ENCODE measurements at regions not wholly inside any gene's neighbourhood (a gene's known extent, or its start where the extent isn't known, plus 50 kb on each side); places are given as distances from the start of the nearest gene placed in this dataset.

- TF ChIP-seq CTCF (IDR thresholded peaks at IDR 0.05; ENCODE audit: low read depth, low read length, missing control alignments) = no peak
- no peak overlapping the region for H3K4me3 ChIP-seq (ENCODE audit: low read depth, low read length)
- no peak for DNase-seq (ENCODE audit: low read depth)
Measured at GRCh38 chr14:34063042-34063441, 112.2 kb upstream of the EGLN3 start.

- no peak for TF ChIP-seq CTCF (IDR thresholded peaks at IDR 0.05; ENCODE audit: low read depth, low read length, missing control alignments)
- no peak overlapping the region for H3K4me3 ChIP-seq (ENCODE audit: low read depth, low read length)
- DNase-seq (ENCODE audit: low read depth) = no peak
Measured at GRCh38 chr14:34062353-34062973, 111.6 kb upstream of the EGLN3 start.

- DNase-seq (ENCODE audit: low read depth) = no peak
- peak overlapping the region; percentile 46 for H3K4me3 ChIP-seq (ENCODE audit: low read depth, low read length)
- TF ChIP-seq CTCF (IDR thresholded peaks at IDR 0.05; ENCODE audit: low read depth, low read length, missing control alignments) = no peak
Measured at GRCh38 chr14:34060651-34060999, 109.8 kb upstream of the EGLN3 start.

GRCh38 chr14:34059925-34060650 is 109.2 kb upstream of the EGLN3 start:
- H3K4me3 ChIP-seq (ENCODE audit: low read depth, low read length) = peak overlapping the region; percentile 46
- DNase-seq (ENCODE audit: low read depth) = no peak
- TF ChIP-seq CTCF (IDR thresholded peaks at IDR 0.05; ENCODE audit: low read depth, low read length, missing control alignments) = no peak

GRCh38 chr14:34059037-34059924 is 108.4 kb upstream of the EGLN3 start:
- peak overlapping the region; percentile 46 for H3K4me3 ChIP-seq (ENCODE audit: low read depth, low read length)
- no peak for TF ChIP-seq CTCF (IDR thresholded peaks at IDR 0.05; ENCODE audit: low read depth, low read length, missing control alignments)
- DNase-seq (ENCODE audit: low read depth) = no peak

- no peak overlapping the region for H3K4me3 ChIP-seq (ENCODE audit: low read depth, low read length)
- DNase-seq (ENCODE audit: low read depth) = no peak
- TF ChIP-seq CTCF (IDR thresholded peaks at IDR 0.05; ENCODE audit: low read depth, low read length, missing control alignments) = no peak
Measured at GRCh38 chr14:34058510-34058909, 107.6 kb upstream of the EGLN3 start.

All from GM12864 (cell line).